ENCODE measurements at regions not wholly inside any gene's neighbourhood (a gene's known extent, or its start where the extent isn't known, plus 50 kb on each side); places are given as distances from the start of the nearest gene placed in this dataset.

DNA sequence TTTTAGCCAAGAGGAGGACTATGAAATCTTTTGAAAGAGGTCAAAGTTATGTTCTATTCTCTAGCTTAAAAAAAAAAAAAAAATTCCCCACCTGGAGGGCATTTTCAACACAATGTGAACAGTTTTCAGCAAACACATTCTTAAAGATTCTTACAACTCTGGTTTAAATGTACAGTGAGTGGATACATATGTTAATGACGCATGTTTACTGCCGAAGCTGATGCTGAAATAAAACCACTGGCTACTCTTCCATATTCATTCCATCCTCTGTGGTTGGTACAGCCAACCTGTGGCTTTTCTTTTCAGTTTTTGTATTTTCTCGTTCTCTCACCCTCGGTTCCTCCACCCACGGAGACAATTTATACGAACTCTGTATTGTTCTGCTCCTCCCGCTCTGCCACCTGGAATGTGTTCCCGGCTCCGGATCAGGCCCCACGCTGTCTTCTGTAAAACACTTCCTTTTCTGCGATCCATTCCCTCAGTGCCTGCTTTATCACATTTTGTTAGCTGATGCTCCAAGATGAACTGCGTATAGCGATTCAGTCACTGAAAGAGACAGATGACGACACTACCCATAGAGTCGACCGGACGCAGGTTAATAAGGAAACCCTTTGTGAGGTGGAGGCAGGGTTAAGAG is 466.4 kb upstream of the ARGLU1 start:
- ChIA-PET CTCF (no interaction called here), POLR2A (no interaction called here)

DNA sequence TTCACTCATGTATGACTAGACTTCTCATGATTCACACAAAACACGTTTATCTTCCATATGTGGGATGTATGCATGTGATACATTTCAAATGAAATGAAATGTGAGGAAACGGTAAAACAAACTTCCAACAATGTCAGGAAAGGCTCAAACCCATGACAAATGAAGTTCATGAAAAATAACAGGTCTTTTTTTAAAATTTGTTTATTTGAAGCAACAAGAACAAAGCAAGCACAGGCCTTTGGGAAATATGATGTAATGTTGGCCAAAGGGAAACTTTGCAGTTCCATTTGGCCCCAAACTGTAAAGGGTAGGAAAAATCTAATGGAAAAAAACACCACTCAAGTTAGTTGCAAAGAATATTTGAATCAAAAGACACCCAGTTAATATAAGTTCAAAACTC is 463.8 kb upstream of the ARGLU1 start:
- POLR2A ChIA-PET, result no interaction called here
- CTCF ChIA-PET, result no interaction called here

DNA sequence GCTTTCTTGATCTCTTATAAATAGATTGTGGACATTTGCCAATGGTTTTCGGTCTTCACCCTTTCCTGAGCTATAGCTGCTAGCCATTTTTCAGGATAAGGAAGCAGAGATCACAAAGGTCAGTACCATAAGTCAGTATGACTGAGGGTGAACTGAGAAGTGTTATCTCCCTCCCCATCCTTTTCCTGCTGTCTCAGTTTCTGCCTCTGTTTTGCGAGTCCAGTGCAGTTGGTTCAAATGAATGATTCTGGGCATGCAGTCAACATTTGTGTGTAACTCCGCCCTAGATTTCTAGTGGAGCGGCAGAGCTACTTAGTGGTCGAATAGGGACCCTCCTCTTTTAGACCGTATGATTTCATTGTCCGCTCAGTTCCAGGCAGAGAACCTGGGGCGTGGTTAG is 460.8 kb upstream of the ARGLU1 start:
- CTCF ChIA-PET, result no interaction called here
- POLR2A ChIA-PET, result no interaction called here

- CTCF ChIA-PET, result no interaction called here
- POLR2A ChIA-PET, result no interaction called here
Measured at GRCh38 chr13:107025991-107026390, 458.1 kb upstream of the ARGLU1 start.

DNA sequence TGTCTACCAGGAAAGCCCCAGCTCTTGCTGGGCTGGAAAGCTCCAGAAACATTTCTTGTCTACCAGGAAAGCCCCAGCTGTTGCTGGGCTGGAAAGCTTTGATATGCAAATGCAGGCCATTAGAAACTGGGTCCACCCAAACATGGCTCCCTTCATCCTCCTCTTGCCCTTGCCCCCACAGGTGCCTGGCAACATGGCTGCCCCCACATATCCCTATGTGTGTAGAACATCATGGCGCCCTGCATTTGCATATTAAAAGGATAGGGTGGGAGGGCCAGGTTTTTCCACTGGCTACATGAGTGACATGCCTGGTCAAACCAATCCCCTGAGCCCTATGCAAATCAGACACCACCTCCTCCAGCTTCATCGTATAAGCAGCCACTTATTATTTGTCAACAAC is 455.4 kb upstream of the ARGLU1 start:
- ChIA-PET CTCF (no interaction called here), POLR2A (no interaction called here)

- ChIA-PET POLR2A (no interaction called here), CTCF (no interaction called here)
Measured at GRCh38 chr13:107020393-107020792, 452.5 kb upstream of the ARGLU1 start.

GRCh38 chr13:107018285-107018684 is 450.3 kb upstream of the ARGLU1 start:
- POLR2A ChIA-PET, result no interaction called here
- CTCF ChIA-PET, result no interaction called here

GRCh38 chr13:107006661-107007060 is 438.7 kb upstream of the ARGLU1 start:
- CTCF ChIA-PET, result no interaction called here

DNA sequence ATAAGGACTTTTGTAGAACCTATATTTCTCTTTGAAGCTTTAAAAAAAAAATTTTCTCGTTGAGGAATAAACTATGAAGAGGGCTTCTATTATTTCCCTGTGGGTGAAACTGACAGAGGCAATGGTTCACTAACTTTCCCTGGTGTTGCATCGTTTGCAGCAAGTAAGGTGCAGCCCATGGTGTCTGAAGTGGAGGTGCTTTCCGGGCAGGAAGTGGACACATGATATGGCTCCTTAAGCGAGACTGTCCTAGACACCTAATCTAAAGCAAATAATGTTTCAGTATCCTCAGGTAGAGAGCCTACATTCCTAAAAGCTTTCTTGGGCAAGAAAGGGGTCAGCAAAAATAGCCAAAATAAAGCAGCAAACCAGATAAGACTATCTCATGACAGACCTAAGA is 437.6 kb upstream of the ARGLU1 start:
- ChIA-PET POLR2A (no interaction called here), CTCF (no interaction called here)

More at GRCh38 chr13:107006661-107007060, 438.7 kb upstream of the ARGLU1 start:
- POLR2A ChIA-PET, result no interaction called here

GRCh38 chr13:107003911-107004310 is 436.0 kb upstream of the ARGLU1 start:
- ChIA-PET POLR2A (no interaction called here), CTCF (no interaction called here)

- ChIA-PET POLR2A (no interaction called here), CTCF (no interaction called here)
Measured at GRCh38 chr13:106998664-106999063, 430.7 kb upstream of the ARGLU1 start.

GRCh38 chr13:106997696-106998095 is 429.8 kb upstream of the ARGLU1 start:
- CTCF ChIA-PET, result no interaction called here
- POLR2A ChIA-PET, result no interaction called here

GRCh38 chr13:106996867-106997618 is 429.1 kb upstream of the ARGLU1 start:
- POLR2A ChIA-PET, result no interaction called here
- CTCF ChIA-PET, result no interaction called here

- ChIA-PET POLR2A (no interaction called here), CTCF (no interaction called here)
Measured at GRCh38 chr13:106990594-106990993, 422.7 kb upstream of the ARGLU1 start.

GRCh38 chr13:106989876-106990275 is 421.9 kb upstream of the ARGLU1 start:
- CTCF ChIA-PET, result no interaction called here

DNA sequence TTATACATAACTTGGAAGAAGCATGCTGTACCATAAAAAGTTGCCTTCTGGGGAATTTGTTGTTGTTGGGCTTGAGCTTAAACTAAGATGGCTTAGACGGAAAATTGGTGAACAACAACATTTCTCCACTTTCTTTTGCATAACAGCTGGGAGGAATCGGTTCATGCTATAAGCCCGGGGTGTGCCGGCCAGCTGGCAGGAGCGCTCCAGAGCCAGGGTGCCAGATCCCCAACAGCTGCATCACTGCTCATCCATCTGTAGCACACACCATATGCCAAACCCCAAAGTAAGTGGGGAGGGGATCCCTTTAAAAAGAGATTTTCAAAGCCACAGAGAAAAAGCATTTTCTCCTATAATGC is 419.5 kb upstream of the ARGLU1 start:
- CTCF ChIA-PET, result no interaction called here
- POLR2A ChIA-PET, result no interaction called here

More at GRCh38 chr13:106989876-106990275, 421.9 kb upstream of the ARGLU1 start:
- POLR2A ChIA-PET, result no interaction called here

GRCh38 chr13:106986687-106987426 is 418.9 kb upstream of the ARGLU1 start:
- POLR2A ChIA-PET, result no interaction called here
- CTCF ChIA-PET, result no interaction called here

DNA sequence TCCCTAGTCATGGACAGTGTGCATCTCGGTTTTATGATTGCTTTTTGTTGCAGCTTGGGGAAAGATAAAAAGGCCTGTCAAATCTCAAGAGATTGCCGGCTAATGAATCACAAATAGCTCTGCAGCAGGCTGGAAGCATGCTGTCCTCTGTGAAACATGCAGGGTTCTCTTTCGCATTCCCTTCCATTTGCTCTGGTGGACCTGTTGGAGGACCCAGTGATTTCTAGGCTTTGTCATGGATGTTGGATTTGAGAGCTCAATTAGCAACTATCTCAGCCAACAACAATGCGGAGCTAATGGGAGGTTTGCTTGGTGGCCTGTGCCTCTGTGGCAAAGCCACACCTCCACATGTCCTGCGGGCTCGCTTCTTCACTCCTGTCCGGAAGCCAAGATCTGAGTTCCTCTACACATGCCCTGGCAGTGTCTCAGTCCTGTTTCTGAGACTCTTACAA is 418.1 kb upstream of the ARGLU1 start:
- POLR2A ChIA-PET, result no interaction called here
- CTCF ChIA-PET, result no interaction called here

GRCh38 chr13:106985481-106985880 is 417.5 kb upstream of the ARGLU1 start:
- CTCF ChIA-PET, result no interaction called here
- POLR2A ChIA-PET, result no interaction called here

GRCh38 chr13:106981051-106981450 is 413.1 kb upstream of the ARGLU1 start:
- CTCF ChIA-PET, result no interaction called here
- POLR2A ChIA-PET, result interaction anchor here (0.7 kb wide), 1 partner anchor 423 kb away, joined by 5 read pairs; no protein-coding TSS in a partner anchor

DNA sequence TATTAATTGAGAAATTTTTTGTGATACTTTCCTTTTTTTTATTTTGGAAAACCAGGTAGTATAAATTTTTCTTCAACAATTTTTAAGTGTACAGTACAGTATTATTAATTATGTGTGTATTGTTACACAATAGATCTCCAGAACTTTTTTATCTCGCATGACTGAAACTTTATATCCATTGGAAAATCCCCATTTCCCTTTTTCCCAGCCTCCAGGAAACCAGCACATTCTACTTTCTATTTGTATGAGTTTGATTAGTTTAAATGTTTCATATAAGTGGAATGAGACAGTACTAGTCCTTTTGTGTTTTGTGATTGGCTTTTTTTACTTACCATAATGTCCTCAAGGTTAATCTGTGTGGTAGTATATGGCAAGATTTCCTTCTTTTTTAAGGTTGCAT is 399.5 kb upstream of the ARGLU1 start:
- ChIA-PET POLR2A (no interaction called here), CTCF (no interaction called here)
